ENCODE measurements at regions not wholly inside any gene's neighbourhood (a gene's known extent, or its start where the extent isn't known, plus 50 kb on each side); places are given as distances from the start of the nearest gene placed in this dataset.

DNA sequence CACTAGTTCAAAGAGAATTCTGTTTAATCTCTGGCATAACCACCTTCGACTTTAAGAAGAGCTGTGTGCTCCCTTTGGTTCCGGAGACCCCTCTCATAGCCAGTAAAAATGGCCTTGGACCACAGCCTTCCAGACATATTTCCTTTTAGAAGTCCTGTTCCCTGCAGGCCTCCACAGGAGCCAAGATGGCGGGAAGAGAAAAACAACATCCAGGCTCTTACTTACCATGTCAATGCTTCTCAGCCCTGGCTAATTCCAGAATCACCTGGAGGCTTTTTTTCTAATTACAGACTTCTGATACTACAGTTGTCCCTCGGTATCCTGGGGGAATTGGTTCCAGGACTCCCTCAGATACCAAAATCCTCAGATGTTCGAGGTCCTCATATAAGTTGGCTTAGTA, 362.5 kb downstream of the PBX1 start:
- TF ChIP-seq, protein P1, sequence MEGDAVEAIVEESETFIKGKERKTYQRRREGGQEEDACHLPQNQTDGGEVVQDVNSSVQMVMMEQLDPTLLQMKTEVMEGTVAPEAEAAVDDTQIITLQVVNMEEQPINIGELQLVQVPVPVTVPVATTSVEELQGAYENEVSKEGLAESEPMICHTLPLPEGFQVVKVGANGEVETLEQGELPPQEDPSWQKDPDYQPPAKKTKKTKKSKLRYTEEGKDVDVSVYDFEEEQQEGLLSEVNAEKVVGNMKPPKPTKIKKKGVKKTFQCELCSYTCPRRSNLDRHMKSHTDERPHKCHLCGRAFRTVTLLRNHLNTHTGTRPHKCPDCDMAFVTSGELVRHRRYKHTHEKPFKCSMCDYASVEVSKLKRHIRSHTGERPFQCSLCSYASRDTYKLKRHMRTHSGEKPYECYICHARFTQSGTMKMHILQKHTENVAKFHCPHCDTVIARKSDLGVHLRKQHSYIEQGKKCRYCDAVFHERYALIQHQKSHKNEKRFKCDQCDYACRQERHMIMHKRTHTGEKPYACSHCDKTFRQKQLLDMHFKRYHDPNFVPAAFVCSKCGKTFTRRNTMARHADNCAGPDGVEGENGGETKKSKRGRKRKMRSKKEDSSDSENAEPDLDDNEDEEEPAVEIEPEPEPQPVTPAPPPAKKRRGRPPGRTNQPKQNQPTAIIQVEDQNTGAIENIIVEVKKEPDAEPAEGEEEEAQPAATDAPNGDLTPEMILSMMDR (IDR thresholded peaks at IDR 0.05), result no peak
- TF ChIP-seq EP300 (IDR thresholded peaks at IDR 0.05), result no peak
